Bronchial epithelial cell (primary cell): ENCODE measurements at regions not wholly inside any gene's neighbourhood (a gene's known extent, or its start where the extent isn't known, plus 50 kb on each side); places are given as distances from the start of the nearest gene placed in this dataset.

Experiments used
- DNase-seq: peaks from one replicate; pipeline ENCODE4 v3.0.0-alpha.2; 2010; ENCODE audit warnings: low read depth
- FAIRE-seq: peaks from 2 replicates; lab custom pipeline; 2011; peaks lifted over from hg19 to GRCh38; lab: Jason Lieb, UNC
- H3K27me3 ChIP-seq: 2 replicates; pipeline ENCODE4 v1.5.1; 2011; ENCODE audit warnings: low read length; ENCODE audit not compliant: control insufficient read depth, insufficient read depth
- H3K36me3 ChIP-seq: 2 replicates; pipeline ENCODE4 v1.5.1; 2011; ENCODE audit warnings: low read length; ENCODE audit not compliant: control insufficient read depth, insufficient read depth
- H3K4me3 ChIP-seq: 2 replicates; pipeline ENCODE4 v1.5.1; 2011; ENCODE audit warnings: mild to moderate bottlenecking, low read depth, low read length, control low read depth
- TF ChIP-seq, protein P1 (sequence below): IDR thresholded peaks from 2 replicates; pipeline ENCODE4 v1.5.1; 2011; ENCODE audit warnings: mild to moderate bottlenecking, moderate library complexity, low read length, control low read depth, inconsistent platforms; ENCODE audit not compliant: insufficient read depth, severe bottlenecking

DNA sequence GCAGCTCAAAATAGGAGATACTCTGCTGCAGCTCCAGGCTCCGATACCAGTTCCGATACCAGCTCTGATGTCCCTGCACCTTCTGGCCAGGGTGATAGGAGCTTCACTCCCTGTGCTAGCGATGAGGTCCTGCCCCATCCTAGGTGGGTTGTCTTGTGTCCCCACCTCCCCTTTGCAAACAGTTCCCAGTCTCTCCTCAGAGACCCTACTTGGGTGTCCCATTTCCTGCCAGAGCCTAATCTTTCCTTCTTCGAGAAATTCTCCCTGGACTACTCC, 62.7 kb upstream of the NANOS1 start:
- DNase-seq (no peak), FAIRE-seq (no peak)
- H3K4me3 ChIP-seq, result no peak overlapping the region
- TF ChIP-seq, protein P1, sequence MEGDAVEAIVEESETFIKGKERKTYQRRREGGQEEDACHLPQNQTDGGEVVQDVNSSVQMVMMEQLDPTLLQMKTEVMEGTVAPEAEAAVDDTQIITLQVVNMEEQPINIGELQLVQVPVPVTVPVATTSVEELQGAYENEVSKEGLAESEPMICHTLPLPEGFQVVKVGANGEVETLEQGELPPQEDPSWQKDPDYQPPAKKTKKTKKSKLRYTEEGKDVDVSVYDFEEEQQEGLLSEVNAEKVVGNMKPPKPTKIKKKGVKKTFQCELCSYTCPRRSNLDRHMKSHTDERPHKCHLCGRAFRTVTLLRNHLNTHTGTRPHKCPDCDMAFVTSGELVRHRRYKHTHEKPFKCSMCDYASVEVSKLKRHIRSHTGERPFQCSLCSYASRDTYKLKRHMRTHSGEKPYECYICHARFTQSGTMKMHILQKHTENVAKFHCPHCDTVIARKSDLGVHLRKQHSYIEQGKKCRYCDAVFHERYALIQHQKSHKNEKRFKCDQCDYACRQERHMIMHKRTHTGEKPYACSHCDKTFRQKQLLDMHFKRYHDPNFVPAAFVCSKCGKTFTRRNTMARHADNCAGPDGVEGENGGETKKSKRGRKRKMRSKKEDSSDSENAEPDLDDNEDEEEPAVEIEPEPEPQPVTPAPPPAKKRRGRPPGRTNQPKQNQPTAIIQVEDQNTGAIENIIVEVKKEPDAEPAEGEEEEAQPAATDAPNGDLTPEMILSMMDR, result no peak
- H3K27me3 ChIP-seq, result no peaks in the 10 kb centered on the region
- H3K36me3 ChIP-seq, result no peaks in the 10 kb centered on the region

DNA sequence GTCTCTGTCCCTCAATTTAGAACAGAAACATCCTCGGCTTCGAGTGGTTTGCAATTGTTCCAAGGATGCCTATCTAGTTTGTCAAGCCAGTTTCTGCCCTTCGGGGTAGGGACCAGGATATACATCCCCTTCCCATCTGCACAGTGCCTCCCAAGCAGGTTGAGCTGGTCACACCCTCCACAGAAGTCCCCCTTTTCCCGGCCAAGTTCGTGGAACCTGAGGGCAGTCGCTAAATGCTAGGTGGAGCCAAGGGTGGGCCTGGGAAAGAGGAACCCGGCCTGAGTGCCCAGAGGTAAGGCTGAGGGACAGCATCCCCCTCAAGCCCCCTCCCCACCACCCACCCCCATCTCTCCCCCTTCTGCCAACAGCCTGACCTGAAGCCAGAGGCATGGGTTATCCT, 62.4 kb upstream of the NANOS1 start:
- no peaks in the 10 kb centered on the region for H3K36me3 ChIP-seq
- FAIRE-seq (no peak), DNase-seq (no peak)
- no peak overlapping the region for H3K4me3 ChIP-seq
- TF ChIP-seq, protein P1, result no peak
- H3K27me3 ChIP-seq, result no peaks in the 10 kb centered on the region

DNA sequence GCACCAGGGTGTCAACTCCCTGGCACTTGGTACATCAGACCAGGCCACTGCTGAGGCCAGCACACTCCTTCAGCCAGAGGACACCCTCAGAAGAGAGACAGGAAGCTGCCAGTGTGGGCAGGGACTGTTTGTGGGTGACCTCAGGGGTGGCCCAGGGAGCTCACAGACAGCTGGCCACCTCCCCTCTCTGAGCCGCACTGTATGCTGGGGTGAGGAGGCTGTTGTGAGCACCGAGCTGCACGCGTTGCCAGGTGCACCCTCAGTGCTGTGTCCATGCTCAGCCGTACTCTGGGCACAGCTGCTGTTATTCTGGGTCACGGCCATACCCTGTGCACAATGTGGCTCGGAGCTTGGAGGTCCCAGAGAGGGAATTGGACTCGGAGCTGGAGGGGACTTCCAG, 61.5 kb upstream of the NANOS1 start:
- TF ChIP-seq, protein P1, result no peak
- Histone ChIP-seq H3K27me3 (no peaks in the 10 kb centered on the region), H3K36me3 (no peaks in the 10 kb centered on the region), H3K4me3 (no peak overlapping the region)
- FAIRE-seq, result no peak
- DNase-seq, result no peak

DNA sequence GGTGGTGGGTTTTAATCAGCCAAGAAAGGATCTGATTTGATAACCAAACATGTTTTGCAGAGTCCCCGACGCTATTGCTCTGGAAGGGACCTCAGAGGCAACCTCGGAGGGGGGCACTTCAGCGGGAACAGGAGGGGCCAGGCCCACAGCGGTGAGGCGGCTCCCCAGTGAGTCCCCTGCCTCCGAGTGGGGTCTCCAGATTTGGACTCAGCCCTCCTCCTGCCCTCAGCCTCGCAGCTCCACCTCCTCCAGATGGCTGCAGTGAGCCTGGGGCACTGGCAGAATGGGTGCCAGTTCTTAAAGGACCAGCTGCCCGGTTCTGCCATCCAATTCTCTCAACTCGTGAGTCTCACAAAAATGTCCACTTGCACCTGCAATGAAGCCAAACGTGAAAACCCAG, 61.0 kb upstream of the NANOS1 start:
- Histone ChIP-seq H3K27me3 (no peaks in the 10 kb centered on the region), H3K36me3 (no peaks in the 10 kb centered on the region), H3K4me3 (no peak overlapping the region)
- FAIRE-seq (no peak), DNase-seq (no peak)
- TF ChIP-seq, protein P1, result no peak

DNA sequence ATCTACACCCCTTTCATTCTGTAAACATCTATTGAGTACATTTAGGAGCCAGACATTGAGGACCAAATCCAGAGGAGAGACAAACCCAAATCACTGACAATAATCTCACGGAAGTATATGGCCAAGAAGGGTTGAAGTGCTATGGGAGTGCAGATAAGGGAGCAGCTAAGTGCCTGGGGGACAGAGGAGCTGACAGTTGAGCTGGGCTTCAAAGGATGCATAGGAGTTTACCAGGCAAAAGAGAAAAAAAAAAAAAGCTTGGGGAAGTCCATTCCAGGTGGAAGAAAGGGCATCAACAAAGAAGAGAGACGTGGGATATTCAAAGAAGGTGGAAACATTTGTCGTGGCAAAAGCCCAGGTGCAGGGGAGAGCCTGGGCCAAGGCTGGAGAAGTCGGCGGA, 60.5 kb upstream of the NANOS1 start:
- Histone ChIP-seq H3K36me3 (no peaks in the 10 kb centered on the region), H3K27me3 (no peaks in the 10 kb centered on the region), H3K4me3 (no peak overlapping the region)
- no peak for FAIRE-seq
- TF ChIP-seq, protein P1, result no peak
- no peak for DNase-seq

DNA sequence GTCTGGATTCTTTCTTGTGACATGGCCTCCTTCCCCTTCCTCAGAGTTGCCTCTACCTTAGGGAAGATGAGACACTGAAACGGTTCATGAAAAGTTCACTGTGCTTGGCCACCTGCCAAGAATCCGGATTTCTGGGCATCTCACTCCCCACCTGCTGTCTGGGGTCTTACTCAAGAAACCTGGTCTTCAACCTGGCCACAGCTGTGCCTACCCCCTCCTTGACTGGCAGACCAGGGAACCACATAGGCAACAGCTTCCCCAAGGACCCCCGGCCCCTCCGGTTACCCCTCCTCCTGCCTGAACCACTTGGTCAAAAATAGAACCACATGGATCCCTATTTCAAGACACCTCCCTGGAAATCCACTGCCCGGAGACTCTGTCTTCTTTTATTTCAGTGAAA, 58.7 kb upstream of the NANOS1 start:
- no peaks in the 10 kb centered on the region for H3K36me3 ChIP-seq
- no peak for DNase-seq
- no peaks in the 10 kb centered on the region for H3K27me3 ChIP-seq
- TF ChIP-seq, protein P1, result no peak
- no peak for FAIRE-seq
- H3K4me3 ChIP-seq, result no peak overlapping the region
